HG03280 (cell line): ENCODE measurements at regions not wholly inside any gene's neighbourhood (a gene's known extent, or its start where the extent isn't known, plus 50 kb on each side); places are given as distances from the start of the nearest gene placed in this dataset.
"Not testable (repeated sequence)": the region's sequence is repeated elsewhere in the genome, so short reads cannot be mapped to it uniquely, and the experiment has no call there.

Experiments
- ATAC-seq: cut with Tn5 transposase; IDR thresholded peaks from one replicate; pipeline ENCODE4 v1.9.1; 2021; ENCODE audit warnings: mild to moderate bottlenecking, moderate library complexity; ENCODE audit not compliant: unreplicated experiment

DNA sequence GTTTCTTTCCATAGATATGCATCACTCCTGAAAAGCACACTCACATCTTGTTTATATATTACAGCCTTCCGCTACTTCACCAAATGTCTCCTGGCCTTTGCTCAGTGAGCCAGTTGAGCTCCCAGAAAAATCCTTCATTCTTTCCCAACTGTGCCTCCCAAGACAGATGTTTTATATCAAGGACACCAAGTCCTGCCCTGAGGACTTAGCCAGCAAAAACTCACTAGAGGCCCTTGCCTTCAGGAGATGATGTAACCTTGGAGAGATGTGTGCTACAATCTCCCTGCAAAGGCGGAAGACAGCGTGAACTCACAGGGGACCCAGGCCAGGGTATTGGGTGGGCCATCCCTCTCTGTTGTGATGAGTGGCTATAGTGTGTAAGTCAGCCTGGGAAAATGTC is 86.1 kb upstream of the CTAGE1 start:
- no peak for ATAC-seq

DNA sequence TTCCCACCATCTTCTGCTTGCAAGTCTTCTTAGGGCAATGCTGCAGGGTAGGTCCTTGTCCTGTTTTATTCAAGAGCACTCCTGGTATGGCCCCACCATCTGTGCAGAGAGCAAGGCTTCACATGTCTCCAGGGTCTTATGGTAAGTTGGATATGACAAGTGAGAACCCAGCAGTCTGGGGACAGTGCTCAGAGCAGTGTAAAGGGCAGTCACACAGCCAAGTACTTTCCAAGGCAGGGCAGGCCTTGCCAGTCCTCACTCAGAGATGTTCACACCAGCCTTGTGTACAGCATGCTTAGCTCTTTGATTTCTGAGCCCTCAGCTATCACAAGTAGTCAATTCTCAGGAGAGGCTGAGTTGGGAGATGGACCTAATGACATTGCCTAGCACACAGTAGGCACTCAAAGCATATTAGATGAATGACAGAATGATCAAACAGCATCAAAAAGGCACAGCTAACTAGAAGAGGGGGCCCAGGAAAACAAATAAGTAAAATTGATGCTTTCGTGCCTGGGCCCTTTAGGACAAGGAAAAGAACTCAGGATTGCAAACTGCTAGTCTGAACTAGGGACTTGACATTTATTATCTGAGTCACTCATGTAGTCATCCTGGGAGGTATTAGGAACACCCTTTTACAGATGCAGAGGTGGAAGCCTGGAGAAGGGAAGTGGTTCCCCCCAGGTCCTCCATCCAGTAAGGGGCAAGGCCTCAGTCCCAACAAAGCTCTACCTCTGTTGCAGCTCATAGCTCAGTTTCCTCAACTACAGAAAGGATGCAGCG is 86.7 kb upstream of the CTAGE1 start:
- no peak for ATAC-seq

DNA sequence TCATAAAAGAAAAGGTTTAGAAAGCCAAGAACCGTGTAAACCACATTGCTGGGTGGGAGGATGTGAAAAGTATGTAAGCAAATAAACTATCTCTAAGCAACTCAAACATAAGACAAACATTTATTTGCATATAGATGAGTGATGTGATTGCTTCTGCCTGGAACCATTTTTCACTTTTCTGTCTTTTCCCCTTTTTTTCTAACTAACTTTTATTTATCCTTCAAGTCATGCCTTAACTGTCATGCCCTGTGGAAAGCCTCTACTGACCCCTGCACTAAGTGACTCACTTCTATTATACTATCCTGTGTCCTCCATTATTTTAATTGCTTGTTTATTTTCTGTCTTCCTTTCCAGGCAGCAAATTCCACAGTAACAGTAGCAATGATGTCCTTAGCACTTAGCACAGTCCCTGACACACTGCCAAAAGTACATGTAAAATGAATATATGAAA is 87.5 kb upstream of the CTAGE1 start:
- ATAC-seq, result no peak

DNA sequence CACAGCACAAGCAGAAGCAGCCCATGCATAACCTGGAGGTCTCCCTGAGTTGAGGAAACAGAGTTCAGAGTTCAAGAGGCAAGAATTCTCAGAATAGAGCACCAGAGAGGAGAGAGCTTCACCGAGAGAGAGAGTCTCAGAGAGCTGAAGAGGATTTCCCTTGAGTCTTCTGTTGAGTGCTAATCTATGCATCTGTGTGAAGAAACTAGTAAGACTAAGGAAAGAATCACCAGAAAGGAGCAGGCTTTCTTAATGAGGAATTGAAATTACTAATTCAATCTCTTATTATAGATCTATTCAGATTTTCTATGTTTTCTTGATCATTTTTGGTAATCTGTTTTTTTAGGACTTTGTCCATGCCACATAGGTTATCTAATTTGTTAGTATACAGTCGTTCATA is 89.3 kb upstream of the CTAGE1 start:
- no peak for ATAC-seq

DNA sequence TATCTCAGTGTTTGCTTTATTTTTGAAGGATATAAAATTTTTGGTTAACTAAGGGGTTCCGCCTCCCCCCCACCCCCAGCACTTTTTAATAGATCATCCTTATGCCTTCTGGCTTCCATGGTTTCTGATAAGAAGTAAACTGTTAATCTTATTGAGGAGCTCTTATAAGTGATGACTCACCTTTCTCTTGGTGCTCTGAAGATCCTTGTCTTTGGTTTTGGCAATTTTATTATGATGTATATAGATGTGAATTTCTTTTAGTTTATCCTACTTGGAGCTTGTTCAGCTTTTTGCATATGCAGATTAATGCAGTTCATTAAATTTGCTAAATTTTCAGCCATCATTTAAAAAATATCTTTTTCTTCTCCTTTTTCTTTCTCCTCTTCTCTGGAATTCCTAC is 91.7 kb upstream of the CTAGE1 start:
- ATAC-seq, result no peak

DNA sequence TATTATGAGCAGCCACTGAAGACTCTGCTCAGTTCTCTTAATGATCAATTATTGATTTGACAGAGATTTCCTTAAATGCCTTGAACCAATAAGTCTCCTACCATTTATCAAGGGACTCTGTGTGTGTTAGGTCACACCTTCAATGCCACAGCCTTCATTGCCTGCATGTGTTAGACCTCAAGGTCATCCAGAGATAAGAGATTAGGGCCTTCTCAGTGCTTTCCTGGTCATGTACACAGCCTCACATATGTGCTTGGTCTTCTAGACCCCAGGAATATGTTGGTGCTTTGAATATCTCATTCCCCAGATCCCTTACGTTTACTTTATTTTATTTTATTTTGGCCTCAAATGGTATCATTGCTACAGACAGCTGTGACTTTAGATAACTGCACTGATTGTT is 93.0 kb upstream of the CTAGE1 start:
- ATAC-seq, result no peak

DNA sequence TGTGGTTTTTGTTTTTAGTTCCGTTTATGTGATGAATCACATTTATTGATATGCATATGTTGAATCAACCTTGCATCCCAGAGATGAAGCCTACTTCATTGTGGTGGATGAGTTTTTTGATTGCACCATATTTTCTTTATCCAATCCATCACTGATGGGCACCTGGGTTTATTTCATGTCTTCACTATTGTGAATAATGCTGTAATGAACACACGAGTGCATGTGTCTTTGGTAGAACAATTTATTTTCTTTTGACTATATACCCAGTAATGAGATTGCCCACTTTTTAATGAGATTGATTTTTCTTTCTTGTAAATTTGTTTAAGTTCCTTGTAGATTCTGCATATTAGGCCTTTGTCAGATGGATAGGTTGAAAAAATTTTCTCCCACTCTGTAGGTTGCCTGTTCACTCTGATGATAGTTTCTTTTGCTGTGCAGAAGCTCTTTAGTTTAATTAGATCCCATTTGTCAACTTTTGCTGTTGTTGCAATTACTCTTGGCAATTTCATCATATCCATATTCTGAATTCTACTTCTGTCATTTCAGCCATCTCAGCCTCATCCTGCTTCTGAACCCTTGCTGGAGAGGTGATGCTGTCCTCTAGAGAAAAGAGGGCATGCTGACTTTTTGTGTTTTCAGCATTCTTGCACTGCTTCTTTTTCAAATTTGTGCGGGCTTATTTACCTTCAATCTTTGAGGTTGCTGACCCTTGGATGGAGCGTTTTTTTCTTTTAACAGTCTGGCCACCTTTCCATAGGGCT is 96.2 kb upstream of the CTAGE1 start:
- ATAC-seq, result no peak

DNA sequence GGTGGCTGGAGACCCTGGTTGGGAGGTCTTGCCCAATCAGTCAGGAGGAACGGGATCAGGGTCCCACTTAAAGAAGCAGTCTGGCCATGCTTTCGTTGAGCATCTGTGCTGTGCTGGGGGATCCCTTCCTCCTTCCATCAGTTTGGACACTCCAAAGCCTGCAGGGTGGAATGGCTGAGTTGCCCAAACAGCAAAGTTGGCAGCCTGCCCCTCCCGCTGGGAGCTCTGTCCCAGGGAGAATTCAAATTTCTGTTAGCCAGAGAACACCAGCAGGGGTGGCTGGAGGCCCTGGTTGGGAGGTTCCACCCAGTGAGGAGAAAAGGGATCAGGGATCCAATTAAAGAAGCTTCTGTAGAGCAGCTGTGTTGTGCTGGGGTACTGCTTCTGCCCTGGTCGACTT is 96.9 kb upstream of the CTAGE1 start:
- no peak for ATAC-seq

DNA sequence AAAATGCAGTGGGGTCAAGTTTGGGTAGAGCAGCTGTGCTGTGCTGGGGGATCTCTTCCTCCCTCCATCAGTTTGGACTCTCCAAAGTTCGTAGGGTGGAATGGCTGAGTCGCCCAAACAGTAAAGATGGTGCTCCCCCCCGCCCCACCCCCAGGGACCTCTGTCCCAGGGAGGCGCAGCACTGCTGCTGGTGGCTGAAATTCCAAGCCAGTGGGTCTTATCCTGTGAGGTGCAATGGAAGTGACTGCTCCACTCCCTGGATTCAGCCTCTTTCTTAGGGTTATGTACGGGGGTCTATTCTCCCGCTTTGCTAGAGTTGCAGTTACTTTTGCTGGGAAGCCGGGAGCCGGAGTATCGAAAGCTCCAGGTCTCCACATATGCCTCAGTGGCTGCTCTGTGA is 97.5 kb upstream of the CTAGE1 start:
- no peak for ATAC-seq

DNA sequence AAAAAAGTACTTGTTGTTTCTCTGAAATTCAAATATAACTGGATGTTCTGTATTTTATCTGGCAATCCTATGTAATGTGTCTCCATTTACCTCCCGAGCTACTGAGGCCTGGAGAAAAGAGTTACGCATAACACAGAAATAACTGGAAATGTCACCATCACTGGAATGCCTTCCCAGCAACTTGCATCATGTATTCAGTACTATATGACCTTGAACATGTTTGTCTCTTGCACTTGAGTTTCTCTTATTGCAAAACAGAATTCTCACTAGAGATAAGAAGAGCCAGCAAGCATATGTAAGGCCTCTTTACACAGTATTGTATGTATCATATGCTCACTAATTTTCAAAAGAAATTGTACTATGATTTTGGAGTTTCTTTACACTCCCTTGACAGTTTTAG is 99.6 kb upstream of the CTAGE1 start:
- no peak for ATAC-seq

DNA sequence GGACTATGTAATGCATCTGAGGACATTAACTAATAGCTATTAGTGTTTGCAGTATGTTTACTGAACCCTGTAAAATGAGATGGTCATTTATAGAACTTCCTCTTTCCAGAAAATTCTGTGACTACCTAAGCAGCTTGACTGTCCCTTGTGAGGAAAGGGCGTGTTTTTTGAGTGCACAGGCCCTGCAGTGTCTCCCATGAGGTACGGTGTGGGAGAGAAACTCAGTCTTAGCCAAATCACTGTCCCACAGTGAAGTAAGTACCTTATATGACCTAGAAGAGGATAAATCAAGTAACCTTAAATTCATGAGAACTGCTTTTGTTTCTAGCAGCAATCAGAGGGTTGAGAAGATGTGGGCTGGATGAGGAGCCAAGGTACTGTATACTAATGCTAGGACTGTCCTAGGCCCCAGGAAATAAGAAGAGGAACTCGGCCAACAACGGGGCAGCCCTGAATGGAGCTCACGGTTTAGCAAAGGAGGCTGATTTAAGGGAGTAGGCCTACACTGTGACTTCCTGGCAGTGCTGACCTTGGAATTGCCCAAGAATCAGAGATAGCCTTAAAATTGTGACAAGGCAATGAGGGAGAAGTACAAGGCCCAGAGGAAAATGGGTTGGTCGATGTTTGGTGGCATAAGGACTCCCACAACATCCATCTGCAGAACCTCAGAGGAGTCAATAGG is 103.5 kb upstream of the CTAGE1 start:
- ATAC-seq, result no peak

DNA sequence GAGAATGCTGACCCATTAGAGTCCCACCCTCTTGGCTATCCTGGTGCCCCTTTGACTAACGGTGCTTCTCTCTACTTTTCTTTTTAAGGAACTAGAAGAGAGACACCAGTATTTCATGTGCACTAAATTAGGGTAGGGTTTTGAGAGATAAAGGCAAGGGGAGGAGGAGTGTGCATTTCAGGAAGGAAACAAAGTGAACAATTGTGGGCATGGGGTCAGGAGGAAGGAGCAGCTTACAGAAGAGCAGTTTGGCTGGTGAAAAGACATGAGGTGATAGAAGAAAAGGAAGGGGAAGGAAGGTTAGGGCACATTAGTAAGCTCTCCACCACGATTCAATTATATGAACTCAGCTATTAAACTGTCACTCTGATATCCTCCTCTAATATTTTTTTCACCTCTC is 105.8 kb upstream of the CTAGE1 start:
- no peak for ATAC-seq

DNA sequence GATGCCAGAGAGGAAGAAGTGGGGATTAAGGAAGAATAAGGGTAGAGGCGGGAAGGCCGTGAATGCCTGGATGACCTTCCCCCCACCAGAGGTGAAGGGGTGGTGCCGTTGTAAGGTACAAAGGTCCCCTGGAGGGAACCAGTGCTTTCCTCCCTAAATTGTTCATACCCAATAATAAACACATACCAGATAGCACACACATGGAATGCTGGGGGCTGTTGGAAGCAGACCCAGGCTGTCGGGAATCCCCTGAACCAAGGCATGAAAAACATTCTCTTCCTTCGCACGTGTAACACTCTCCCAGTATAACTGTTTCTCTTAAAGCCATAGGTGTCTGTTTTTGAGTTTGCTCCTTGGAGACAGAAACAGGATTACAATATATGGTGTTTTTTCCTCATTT is 107.1 kb upstream of the CTAGE1 start:
- no peak for ATAC-seq

DNA sequence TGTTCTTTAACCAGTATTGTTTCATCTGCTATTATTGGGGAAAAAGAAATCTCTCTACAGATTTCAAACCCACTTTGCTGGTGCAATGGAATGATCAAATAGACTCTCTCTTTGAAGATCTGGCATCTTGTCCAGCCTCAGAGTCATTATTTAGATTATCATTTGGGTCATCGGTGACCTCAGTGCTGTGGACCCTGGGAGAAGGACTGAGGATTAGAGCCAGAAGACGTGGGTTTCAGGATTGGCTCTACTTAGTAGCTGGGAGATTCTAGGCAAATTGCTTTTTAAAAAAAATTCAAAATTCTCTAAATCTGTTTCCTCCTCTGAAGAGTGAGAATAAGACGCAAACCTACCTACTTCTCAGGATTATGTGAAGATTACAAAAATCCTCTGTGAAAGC is 107.6 kb upstream of the CTAGE1 start:
- no peak for ATAC-seq

DNA sequence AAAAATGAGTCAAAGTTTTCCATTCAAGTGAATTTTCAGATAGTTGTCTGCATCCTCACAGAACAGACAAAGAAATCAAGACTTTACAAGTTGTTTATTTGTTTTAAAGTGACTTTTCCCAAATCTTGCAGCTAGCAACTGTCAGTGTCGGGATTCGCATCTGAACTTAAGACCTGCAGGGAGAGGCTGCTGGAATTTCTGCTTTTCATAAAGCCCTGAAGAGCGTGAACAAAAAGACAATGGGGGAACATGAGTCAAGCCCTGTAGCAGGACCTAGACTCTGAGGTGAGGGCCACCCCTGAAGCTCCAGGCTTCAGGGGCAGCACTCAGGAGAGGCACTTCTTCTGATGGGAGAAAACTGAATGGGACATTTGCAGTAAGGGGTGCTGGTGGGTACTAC is 108.2 kb upstream of the CTAGE1 start:
- no peak for ATAC-seq

DNA sequence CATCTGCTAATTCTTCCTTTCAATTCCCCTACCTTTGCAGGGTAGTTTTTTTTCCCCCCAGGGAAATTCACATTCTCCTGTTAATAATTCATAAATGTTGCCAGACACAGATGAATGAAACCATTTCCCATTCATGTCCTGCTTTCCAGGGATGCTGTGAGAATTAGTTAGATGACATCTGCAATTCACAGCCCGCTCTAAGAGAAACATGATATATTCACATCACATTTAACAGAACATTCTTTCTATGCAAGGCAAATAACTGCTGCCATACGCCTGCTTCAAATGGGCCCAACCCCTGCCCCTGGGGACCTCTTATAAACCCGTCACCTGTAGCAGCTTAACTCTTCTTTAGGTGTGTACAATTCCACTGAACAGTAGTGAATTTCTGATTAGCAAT is 110.6 kb upstream of the CTAGE1 start:
- no peak for ATAC-seq

DNA sequence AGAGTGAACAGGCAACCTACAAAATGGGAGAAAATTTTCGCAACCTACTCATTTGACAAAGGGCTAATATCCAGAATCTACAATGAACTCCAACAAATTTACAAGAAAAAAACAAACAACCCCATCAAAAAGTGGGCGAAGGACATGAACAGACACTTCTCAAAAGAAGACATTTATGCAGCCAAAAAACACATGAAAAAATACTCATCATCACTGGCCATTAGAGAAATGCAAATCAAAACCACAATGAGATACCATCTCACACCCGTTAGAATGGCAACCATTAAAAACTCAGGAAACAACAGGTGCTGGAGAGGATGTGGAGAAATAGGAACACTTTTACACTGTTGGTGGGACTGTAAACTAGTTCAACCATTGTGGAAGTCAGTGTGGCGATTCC is 117.0 kb upstream of the CTAGE1 start:
- not testable (repeated sequence) for ATAC-seq

DNA sequence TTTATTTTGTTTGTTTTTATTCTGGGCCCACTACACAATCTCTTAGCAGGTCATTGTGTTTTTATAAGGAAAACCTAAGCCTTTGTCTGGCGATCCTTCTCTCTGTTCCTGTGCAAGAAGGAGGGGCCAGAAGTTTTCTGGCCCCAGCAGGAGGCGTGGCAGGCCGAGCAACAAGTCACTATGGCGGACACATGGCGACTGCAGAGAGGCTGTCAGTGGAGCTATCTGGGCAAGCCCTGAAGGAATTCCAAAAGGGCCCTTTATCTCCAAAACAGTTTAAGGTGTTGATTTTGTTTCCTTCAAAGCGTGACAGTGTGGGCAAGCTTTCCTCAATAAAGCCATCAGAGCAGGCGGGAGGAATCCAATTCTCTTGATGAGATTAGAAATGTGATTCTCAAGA is 118.8 kb upstream of the CTAGE1 start:
- no peak for ATAC-seq

DNA sequence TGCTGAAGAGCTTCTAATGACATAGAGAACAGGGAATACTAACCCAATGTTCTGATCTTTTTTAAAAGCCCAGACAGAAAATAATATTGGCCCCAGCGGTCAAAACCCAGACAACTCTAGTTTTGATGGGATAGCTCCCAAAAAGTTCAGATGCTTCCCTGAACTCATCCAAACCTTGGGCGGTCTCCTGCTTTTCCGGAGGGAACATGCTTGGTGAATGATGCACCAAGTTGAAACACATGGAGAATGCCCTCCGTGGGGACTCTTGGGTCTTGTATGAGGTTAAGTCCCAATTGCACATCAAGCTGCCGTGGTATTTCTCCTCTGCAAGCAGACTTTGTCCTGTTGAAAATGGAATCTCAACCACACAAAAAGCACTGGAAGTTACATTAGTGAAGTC is 120.7 kb upstream of the CTAGE1 start:
- ATAC-seq, result no peak

DNA sequence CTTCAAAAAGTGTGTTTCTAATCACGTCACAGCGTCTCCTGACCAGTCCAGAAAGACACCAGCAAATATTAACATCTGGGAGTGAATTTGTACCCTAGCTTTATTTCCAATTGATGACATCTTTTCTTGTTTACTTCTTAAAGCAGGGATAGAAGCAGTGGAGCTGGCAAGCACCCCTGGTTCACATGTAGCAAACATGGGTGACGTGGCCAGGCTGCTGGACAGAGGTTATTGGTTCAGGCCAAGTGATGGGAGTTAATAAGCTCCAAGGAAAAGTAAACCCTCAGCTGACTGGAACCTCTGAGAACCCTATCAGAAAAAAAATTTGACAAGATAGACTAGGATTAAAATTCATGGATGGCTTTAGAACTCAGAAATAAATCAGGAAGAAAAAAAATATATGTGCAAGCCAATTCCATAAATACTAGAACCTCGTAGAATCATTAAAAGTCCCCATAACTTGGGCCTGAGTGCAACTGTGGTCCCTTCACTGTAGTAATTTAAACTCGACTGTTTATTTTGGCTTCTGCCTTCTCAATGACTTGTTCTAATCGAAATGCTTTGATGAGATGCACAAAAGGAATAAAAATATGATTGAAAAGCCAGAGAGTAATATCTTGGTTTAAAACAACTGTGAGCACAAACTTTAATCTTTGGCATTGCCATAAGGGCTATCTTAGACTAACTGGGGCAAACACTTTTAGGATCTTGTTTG is 121.5 kb upstream of the CTAGE1 start:
- no peak for ATAC-seq

DNA sequence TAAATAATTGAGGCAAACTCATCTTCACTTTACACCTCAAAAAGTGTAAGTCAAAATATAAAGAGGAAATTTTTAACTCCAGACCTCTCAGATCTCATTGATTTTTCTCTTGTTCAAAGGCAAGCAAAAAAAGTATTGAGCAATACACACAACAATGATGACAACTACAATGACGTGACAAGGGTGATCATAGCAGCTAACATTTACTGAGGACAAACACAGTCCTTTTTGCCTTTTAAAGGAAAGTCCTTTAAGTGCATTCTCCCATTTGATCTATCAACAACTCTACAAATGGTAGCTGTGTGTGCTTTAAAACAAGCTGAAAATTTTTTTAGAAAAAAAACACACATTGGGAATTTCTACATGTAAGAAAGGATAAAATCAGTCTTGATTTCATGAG is 123.5 kb upstream of the CTAGE1 start:
- no peak for ATAC-seq
